Parathyroid adenoma (tissue), 2 donors: ENCODE measurements at regions not wholly inside any gene's neighbourhood (a gene's known extent, or its start where the extent isn't known, plus 50 kb on each side); places are given as distances from the start of the nearest gene placed in this dataset.
"Not testable (repeated sequence)": the region's sequence is repeated elsewhere in the genome, so short reads cannot be mapped to it uniquely, and the experiment has no call there.

Experiments used
- H2AFZ ChIP-seq: fragments of 300-600 bp; sonication (generic); one replicate; pipeline ENCODE4 v1.7.0; 2017; ENCODE audit warnings: antibody characterized with exemption, mild to moderate bottlenecking
- H3K27ac ChIP-seq: fragments of 300-600 bp; sonication (generic); one replicate; pipeline ENCODE4 v1.7.0; 2017
- H3K27me3 ChIP-seq: fragments of 300-600 bp; sonication (generic); one replicate; pipeline ENCODE4 v1.7.0; 2017; ENCODE audit warnings: low read length; ENCODE audit not compliant: control insufficient read depth, insufficient read depth
- H3K36me3 ChIP-seq: fragments of 300-600 bp; sonication (generic); one replicate; pipeline ENCODE4 v1.7.0; 2017; ENCODE audit warnings: low read length; ENCODE audit not compliant: control insufficient read depth, insufficient read depth
- H3K4me1 ChIP-seq: fragments of 300-600 bp; sonication (generic); one replicate; pipeline ENCODE4 v1.7.0; 2017; ENCODE audit warnings: control low read depth
- H3K4me2 ChIP-seq: fragments of 300-600 bp; sonication (generic); one replicate; pipeline ENCODE4 v1.7.0; 2017; ENCODE audit warnings: low read length
- H3K4me3 ChIP-seq: fragments of 300-600 bp; sonication (generic); one replicate; pipeline ENCODE4 v1.7.0; 2017; ENCODE audit warnings: low read depth, low read length
- H3K79me2 ChIP-seq: fragments of 300-600 bp; sonication (generic); one replicate; pipeline ENCODE4 v1.7.0; 2017; ENCODE audit warnings: control low read depth
- H3K9ac ChIP-seq: fragments of 300-600 bp; sonication (generic); one replicate; pipeline ENCODE4 v1.7.0; 2017; ENCODE audit warnings: mild to moderate bottlenecking
- H3K9me3 ChIP-seq: fragments of 300-600 bp; sonication (generic); one replicate; pipeline ENCODE4 v1.7.0; 2017; ENCODE audit warnings: low read length; ENCODE audit not compliant: control insufficient read depth
- TF ChIP-seq, protein P1 (sequence below): fragments of 300-600 bp; sonication (generic); IDR thresholded peaks from one replicate; pipeline ENCODE4 v1.7.0; 2017; ENCODE audit warnings: antibody characterized with exemption, mild to moderate bottlenecking
- donor health status: primary hyperparathyroidism.

DNA sequence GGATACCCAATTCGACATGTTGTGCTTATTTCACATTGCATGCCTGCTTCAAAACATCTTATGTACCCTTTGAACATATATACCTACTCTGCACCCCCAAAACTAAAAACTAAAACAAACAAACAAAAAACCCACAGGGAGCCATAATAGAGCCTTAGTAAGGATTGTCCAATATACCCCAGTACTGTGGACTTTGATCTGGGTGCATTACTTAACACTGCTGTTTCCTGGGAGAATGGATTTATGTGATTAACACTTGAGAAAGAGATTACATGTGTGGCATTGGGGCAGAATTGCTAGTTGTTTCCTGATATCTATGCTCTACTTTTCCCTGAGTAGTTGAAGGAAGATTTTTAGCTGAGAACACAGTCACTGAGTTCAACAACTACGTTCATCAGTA is 583.4 kb upstream of the ROBO1 start:
- H3K27me3 ChIP-seq, result no peaks in the 10 kb centered on the region
- H2AFZ ChIP-seq, result no peak overlapping the region
- H3K79me2 ChIP-seq, result no peaks in the 10 kb centered on the region
- no peaks in the 10 kb centered on the region for H3K36me3 ChIP-seq
- TF ChIP-seq, protein P1, sequence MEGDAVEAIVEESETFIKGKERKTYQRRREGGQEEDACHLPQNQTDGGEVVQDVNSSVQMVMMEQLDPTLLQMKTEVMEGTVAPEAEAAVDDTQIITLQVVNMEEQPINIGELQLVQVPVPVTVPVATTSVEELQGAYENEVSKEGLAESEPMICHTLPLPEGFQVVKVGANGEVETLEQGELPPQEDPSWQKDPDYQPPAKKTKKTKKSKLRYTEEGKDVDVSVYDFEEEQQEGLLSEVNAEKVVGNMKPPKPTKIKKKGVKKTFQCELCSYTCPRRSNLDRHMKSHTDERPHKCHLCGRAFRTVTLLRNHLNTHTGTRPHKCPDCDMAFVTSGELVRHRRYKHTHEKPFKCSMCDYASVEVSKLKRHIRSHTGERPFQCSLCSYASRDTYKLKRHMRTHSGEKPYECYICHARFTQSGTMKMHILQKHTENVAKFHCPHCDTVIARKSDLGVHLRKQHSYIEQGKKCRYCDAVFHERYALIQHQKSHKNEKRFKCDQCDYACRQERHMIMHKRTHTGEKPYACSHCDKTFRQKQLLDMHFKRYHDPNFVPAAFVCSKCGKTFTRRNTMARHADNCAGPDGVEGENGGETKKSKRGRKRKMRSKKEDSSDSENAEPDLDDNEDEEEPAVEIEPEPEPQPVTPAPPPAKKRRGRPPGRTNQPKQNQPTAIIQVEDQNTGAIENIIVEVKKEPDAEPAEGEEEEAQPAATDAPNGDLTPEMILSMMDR, result no peak
- H3K27ac ChIP-seq, result no peak overlapping the region
- no peak overlapping the region for H3K4me2 ChIP-seq
- no peaks in the 10 kb centered on the region for H3K9me3 ChIP-seq
- no peak overlapping the region for H3K4me3 ChIP-seq
- H3K4me1 ChIP-seq, result no peaks in the 10 kb centered on the region
- no peak overlapping the region for H3K9ac ChIP-seq

DNA sequence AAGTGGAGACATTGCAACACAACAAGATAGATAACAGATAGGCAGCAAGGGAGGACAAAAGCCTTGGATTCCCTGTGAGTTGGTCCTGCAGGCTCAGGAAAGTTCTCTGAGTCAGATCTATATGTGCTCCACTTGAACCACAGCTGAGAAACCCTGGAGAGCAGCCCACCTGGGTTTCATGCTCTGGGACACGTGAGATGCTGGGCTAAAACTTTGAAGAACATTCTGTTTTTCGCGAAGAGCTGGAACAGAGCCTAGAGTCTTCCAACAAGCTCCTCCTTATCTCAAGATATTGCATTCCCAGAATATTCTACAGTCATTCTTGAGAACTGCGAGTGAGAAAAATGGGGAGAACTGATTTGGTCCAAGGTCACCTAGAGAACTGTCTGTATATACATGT is 583.0 kb upstream of the ROBO1 start:
- H3K27me3 ChIP-seq, result no peaks in the 10 kb centered on the region
- H3K79me2 ChIP-seq, result no peaks in the 10 kb centered on the region
- H2AFZ ChIP-seq, result no peak overlapping the region
- no peaks in the 10 kb centered on the region for H3K36me3 ChIP-seq
- H3K9me3 ChIP-seq, result no peaks in the 10 kb centered on the region
- H3K4me2 ChIP-seq, result no peak overlapping the region
- no peak overlapping the region for H3K27ac ChIP-seq
- no peak overlapping the region for H3K4me3 ChIP-seq
- TF ChIP-seq, protein P1, result no peak
- H3K9ac ChIP-seq, result no peak overlapping the region
- no peaks in the 10 kb centered on the region for H3K4me1 ChIP-seq

DNA sequence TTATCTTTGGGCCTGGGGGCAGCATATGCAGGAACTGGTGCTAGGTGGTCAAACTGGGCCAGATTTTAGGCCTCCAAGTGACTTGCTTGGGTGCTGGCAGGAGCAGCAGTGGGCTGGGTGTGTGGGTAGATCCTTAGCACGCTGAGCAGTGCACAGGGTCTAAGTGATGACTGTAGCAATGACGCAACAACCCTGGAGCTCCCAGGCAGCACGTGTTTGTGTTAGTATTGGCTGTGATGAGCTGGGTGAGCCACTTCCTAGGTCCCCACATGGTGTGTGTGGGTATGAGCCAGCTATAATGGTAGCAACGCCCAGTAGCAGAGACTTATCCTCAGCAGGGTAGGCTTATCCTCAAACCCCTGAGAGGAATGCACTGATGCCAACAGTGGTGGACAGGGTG is 570.6 kb upstream of the ROBO1 start:
- H3K9ac ChIP-seq, result no peak overlapping the region
- H3K27me3 ChIP-seq, result no peaks in the 10 kb centered on the region
- TF ChIP-seq, protein P1, result no peak
- H3K4me3 ChIP-seq, result no peak overlapping the region
- H3K4me2 ChIP-seq, result no peak overlapping the region
- no peaks in the 10 kb centered on the region for H3K36me3 ChIP-seq
- no peaks in the 10 kb centered on the region for H3K79me2 ChIP-seq
- no peak overlapping the region for H2AFZ ChIP-seq
- no peaks in the 10 kb centered on the region for H3K9me3 ChIP-seq
- no peak overlapping the region for H3K27ac ChIP-seq
- no peaks in the 10 kb centered on the region for H3K4me1 ChIP-seq

DNA sequence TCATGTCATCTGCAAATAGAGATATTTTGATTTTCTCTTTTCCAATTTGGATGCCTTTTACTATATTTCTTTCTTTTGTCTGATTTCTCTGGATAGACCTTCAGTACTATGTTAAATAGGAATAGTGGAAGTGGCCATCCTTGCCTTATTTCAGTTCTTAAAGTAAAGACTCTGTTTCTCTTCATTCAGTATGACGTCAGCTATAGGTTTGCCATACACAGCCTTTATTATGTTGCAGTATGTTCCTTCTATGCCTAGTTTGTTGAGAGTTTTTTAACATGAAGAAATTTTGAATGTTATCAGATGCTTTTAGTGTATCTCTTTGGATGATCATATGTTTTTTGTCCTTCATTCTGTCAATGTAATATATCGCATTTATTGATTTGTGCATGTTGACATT is 566.7 kb upstream of the ROBO1 start:
- TF ChIP-seq, protein P1, result no peak

DNA sequence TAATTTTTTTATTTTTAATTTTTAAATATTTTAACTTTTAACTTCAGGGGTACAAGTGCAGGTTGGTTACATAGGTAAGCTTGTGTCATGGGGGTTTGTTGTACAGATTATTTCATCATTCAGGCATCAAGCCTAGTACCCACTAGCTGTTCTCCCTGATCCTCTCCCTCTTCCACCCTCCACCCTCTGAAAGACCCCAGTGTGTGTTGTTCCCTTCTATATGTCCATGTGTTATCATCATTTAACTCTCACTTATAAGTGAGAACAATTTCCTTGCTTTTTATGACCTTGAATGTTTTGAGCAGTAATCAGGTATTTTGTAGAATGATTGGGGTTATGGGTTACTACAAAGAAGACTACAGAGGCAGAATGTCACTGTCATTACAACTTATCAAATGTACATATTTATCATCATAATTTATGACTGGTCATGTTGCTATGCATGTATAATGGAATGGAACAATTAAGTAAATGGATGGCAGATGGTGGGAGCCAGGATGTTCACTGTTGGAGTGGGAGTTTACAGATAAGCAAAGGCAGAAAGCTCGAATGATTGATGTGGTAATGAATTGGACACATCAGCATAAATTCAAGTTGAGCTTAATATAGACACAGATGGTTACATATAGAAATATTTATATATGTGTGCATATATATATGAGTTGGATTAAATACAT is 563.8 kb upstream of the ROBO1 start:
- Histone ChIP-seq H3K27ac (no peak overlapping the region), H3K4me1 (no peaks in the 10 kb centered on the region), H3K27me3 (no peaks in the 10 kb centered on the region), H2AFZ (no peak overlapping the region), H3K36me3 (no peaks in the 10 kb centered on the region), H3K4me3 (no peak overlapping the region), H3K9ac (no peak overlapping the region), H3K9me3 (no peaks in the 10 kb centered on the region), H3K79me2 (no peaks in the 10 kb centered on the region), H3K4me2 (no peak overlapping the region)
- TF ChIP-seq, protein P1, result no peak

More for the DNA sequence above, 566.7 kb upstream of the ROBO1 start:
- no peak overlapping the region for H3K4me3 ChIP-seq
- no peaks in the 10 kb centered on the region for H3K9me3 ChIP-seq
- H3K4me2 ChIP-seq, result no peak overlapping the region
- H2AFZ ChIP-seq, result no peak overlapping the region
- no peak overlapping the region for H3K9ac ChIP-seq
- H3K36me3 ChIP-seq, result no peaks in the 10 kb centered on the region
- no peaks in the 10 kb centered on the region for H3K4me1 ChIP-seq
- H3K27me3 ChIP-seq, result no peaks in the 10 kb centered on the region
- H3K79me2 ChIP-seq, result no peaks in the 10 kb centered on the region
- H3K27ac ChIP-seq, result no peak overlapping the region

DNA sequence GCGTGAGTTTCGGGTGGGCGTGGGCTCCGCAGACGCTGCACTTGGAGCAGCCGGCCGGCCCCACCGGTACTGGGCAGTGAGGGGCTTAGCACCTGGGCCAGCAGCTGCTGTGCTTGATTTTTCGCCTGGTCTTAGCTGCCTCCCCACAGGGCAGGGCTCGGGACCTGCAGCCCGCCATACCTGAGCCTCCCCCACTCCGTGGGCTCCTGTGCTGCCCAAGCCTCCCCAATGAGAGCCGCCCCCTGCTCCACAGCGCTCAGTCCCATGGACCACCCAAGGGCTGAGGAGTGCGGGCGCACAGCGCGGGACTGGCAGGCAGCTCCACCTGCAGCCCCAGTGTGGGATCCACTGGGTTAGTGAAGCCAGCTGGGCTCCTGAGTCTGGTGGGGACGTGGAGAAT is 546.7 kb upstream of the ROBO1 start:
- H3K79me2 ChIP-seq, result not testable (repeated sequence)

More for the DNA sequence above, 546.7 kb upstream of the ROBO1 start:
- not testable (repeated sequence) for H3K4me1 ChIP-seq, H3K36me3 ChIP-seq, H3K4me3 ChIP-seq, H3K4me2 ChIP-seq, H3K9me3 ChIP-seq, H3K9ac ChIP-seq, H3K27ac ChIP-seq, H3K27me3 ChIP-seq, H2AFZ ChIP-seq
